GM12878 (cell line): ENCODE measurements at regions not wholly inside any gene's neighbourhood (a gene's known extent, or its start where the extent isn't known, plus 50 kb on each side); places are given as distances from the start of the nearest gene placed in this dataset.

Source experiments
- ATAC-seq: fragments of 200-7000 bp; cut with Tn5 transposase; 3 replicates; pipeline ENCODE4 v1.9.1; 2020; ENCODE audit warnings: mild to moderate bottlenecking, moderate library complexity
- BruUV-seq: library from RNA; stranded (reverse); fragments of 400-500 nt; replicated peaks from 2 replicates; lab custom pipeline; 2021; lab: Mats Ljungman, UMichigan
- CTCF ChIA-PET: fragments of 300-600 bp; sonication (Branson Sonifier 250); formaldehyde crosslinking; extraction: SDS; loops from one replicate; lab custom pipeline; 2021; ENCODE audit warnings: inconsistent platforms; lab: Yijun Ruan, JAX
- POLR2A ChIA-PET: fragments of 350-600 bp; formaldehyde crosslinking; extraction: SDS; loops from one replicate; lab custom pipeline; 2021; ENCODE audit warnings: inconsistent platforms; lab: Charles Lee
- RAD21 ChIA-PET: fragments of 300-600 bp; sonication (Branson Sonifier 250); formaldehyde crosslinking; loops from one replicate; lab custom pipeline; 2023; ENCODE audit warnings: antibody characterized with exemption; ENCODE audit not compliant: unreplicated experiment; lab: Charles Lee
- SMC1A ChIA-PET: fragments of 300-600 bp; sonication (Branson Sonifier 250); formaldehyde crosslinking; loops from one replicate; lab custom pipeline; 2023; ENCODE audit not compliant: unreplicated experiment, uncharacterized antibody; lab: Charles Lee
- DNase-seq: peaks from one replicate; pipeline ENCODE4 v3.0.0-alpha.2; 2011; ENCODE audit warnings: low read depth, low spot score
- FAIRE-seq: peaks from 3 replicates; lab custom pipeline; 2011; peaks lifted over from hg19 to GRCh38; lab: Jason Lieb, UNC
- H2AFZ ChIP-seq: 2 replicates; pipeline ENCODE4 v1.6.0; 2011; ENCODE audit warnings: low read depth, low read length, control low read depth; ENCODE audit not compliant: control insufficient read depth
- H3K27ac ChIP-seq: 2 replicates; pipeline ENCODE4 v1.5.1; 2011; ENCODE audit warnings: control low read depth; ENCODE audit not compliant: control insufficient read depth, insufficient read depth
- H3K27me3 ChIP-seq, 2 experiments: replicated peaks in 1 of 2; 2 replicates each; pipeline versions ENCODE4 v1.6.0 to v1.6.1; 2011; ENCODE audit warnings: low read length in 1 of 2; ENCODE audit not compliant: control insufficient read depth in 2 of 2, insufficient read depth in 2 of 2
- H3K36me3 ChIP-seq, 2 experiments: 2 replicates each; pipeline ENCODE4 v1.5.1; 2011; ENCODE audit warnings: low read length in 1 of 2; ENCODE audit not compliant: control insufficient read depth in 2 of 2, insufficient read depth in 2 of 2
- H3K4me1 ChIP-seq: 2 replicates; pipeline ENCODE4 v1.6.1; 2011; ENCODE audit warnings: mild to moderate bottlenecking, low read length, moderate library complexity, mixed read lengths; ENCODE audit not compliant: control insufficient read depth, insufficient read depth
- H3K4me2 ChIP-seq: 2 replicates; pipeline ENCODE4 v1.6.0; 2011; ENCODE audit warnings: control low read depth; ENCODE audit not compliant: control insufficient read depth, insufficient read depth
- H3K4me3 ChIP-seq: fragments of 200-600 bp; sonication (generic); 2 replicates; pipeline ENCODE4 v1.5.1; 2016
- H3K79me2 ChIP-seq: 2 replicates; pipeline ENCODE4 v1.6.0; 2011; ENCODE audit warnings: low read length; ENCODE audit not compliant: control insufficient read depth, insufficient read depth
- H3K9ac ChIP-seq: 2 replicates; pipeline ENCODE4 v1.8.0; 2011; ENCODE audit warnings: low read length, control low read depth, mixed read lengths; ENCODE audit not compliant: control insufficient read depth, insufficient read depth
- H3K9me3 ChIP-seq: replicated peaks from 3 replicates; pipeline ENCODE4 v1.5.1; 2011; ENCODE audit warnings: mild to moderate bottlenecking, low read length; ENCODE audit not compliant: control insufficient read depth, insufficient read depth
- H4K20me1 ChIP-seq: 2 replicates; pipeline ENCODE4 v1.6.0; 2011; ENCODE audit not compliant: control insufficient read depth, insufficient read depth
- BHLHE40 ChIP-seq, 2 experiments: fragments of 450-650 bp in 1 of 2; IDR thresholded peaks; 2 replicates each; pipeline ENCODE4 v1.6.1; 2011 to 2017; ENCODE audit warnings: low read depth in 2 of 2, borderline replicate concordance in 1 of 2, improper control_type of control experiment in 1 of 2, low read length in 1 of 2, mild to moderate bottlenecking in 1 of 2
- CEBPB ChIP-seq, 2 experiments: fragments of 150-350 bp in 1 of 2; IDR thresholded peaks; 2 replicates each; pipeline ENCODE4 v1.6.1; 2012 to 2014; ENCODE audit warnings: low read depth in 2 of 2, low read length in 2 of 2, borderline replicate concordance in 1 of 2, inconsistent platforms in 1 of 2
- GATAD2B ChIP-seq: fragments of 450-650 bp; conservative IDR thresholded peaks from 2 replicates; pipeline ENCODE4 v1.6.1; 2017; ENCODE audit warnings: low read depth, mild to moderate bottlenecking, moderate library complexity
- JUND ChIP-seq: IDR thresholded peaks from 2 replicates; pipeline ENCODE4 v1.6.1; 2012; ENCODE audit warnings: low read depth, mild to moderate bottlenecking, low read length, improper control_type of control experiment, moderate library complexity
- KAT2A ChIP-seq: conservative IDR thresholded peaks from 2 replicates; pipeline ENCODE4 v1.6.1; 2011; ENCODE audit warnings: low read depth, low read length; ENCODE audit not compliant: control insufficient read depth
- LARP7 ChIP-seq: fragments of 450-650 bp; IDR thresholded peaks from 2 replicates; pipeline ENCODE4 v1.6.1; 2017; ENCODE audit warnings: mild to moderate bottlenecking
- NFYB ChIP-seq: IDR thresholded peaks from 2 replicates; pipeline ENCODE4 v1.6.1; 2011; ENCODE audit warnings: low read depth, mild to moderate bottlenecking, low read length, improper control_type of control experiment, moderate library complexity; ENCODE audit not compliant: insufficient read depth
- PRDM15 ChIP-seq: fragments of 450-650 bp; formaldehyde crosslinking; IDR thresholded peaks from 2 replicates; pipeline ENCODE4 v1.4.0; 2020; ENCODE audit warnings: mild to moderate bottlenecking, moderate library complexity
- RAD51 ChIP-seq: fragments of 450-650 bp; IDR thresholded peaks from 2 replicates; pipeline ENCODE4 v1.6.1; 2016; ENCODE audit warnings: moderate library complexity, mild to moderate bottlenecking, inconsistent platforms
- RBBP5 ChIP-seq: fragments of 200-600 bp; sonication (generic); conservative IDR thresholded peaks from 2 replicates; pipeline ENCODE4 v1.6.1; 2016
- SREBF2 ChIP-seq: IDR thresholded peaks from 2 replicates; pipeline ENCODE4 v1.6.1; 2012; ENCODE audit warnings: mild to moderate bottlenecking, low read length
- ZNF217 ChIP-seq: fragments of 450-650 bp; IDR thresholded peaks from 2 replicates; pipeline ENCODE4 v1.6.1; 2017; ENCODE audit warnings: antibody characterized with exemption, mild to moderate bottlenecking
- WGBS: methylation state at CpG from one replicate; pipeline ENCODE4 v1.1.6; 2016; ENCODE audit warnings: low lambda C conversion rate; ENCODE audit not compliant: insufficient replicate concordance, insufficient coverage; ENCODE audit errors: missing lambda C conversion rate; 5-methylcytosine and 5-hydroxymethylcytosine counted together
- in situ Hi-C: fragments of 300-500 bp; cut with MboI; formaldehyde crosslinking; loops from 9 replicates; pipeline ENCODE4 v1.14.3; 2018; ENCODE audit warnings: mixed read lengths
- intact Hi-C: fragments of 100-400 bp; cut with micrococcal nuclease; formaldehyde crosslinking; loops from one replicate; pipeline ENCODE4 v1.14.2; 2022; ENCODE audit not compliant: unreplicated experiment

DNA sequence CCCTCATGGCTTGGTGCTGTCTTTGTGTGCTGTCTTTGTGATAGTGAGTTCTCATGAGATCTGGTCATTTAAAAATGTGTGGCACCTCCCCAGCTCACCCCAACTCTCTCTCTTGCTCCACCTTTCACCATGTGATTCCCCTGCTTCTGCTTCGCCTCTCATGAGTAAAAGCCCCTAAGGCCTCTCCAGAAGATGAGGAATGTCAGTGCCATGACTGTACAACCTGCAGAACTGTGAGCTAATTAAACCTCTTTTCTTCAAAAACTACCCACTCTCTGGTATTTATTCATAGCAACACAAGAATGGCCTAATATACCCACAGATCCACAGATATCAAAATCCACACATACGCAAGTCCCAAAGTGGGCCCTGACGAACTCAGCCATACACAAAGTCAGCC lies 88.9 kb upstream of the PPP2R5A start:
- no peak overlapping the region for H3K27ac ChIP-seq
- H3K9me3 ChIP-seq, result no peaks in the 10 kb centered on the region; the same call in 2 of the 3 replicates
- no peaks in the 10 kb centered on the region for H3K79me2 ChIP-seq
- no peak overlapping the region for H3K4me3 ChIP-seq
- no peaks in the 10 kb centered on the region for H4K20me1 ChIP-seq
- CTCF ChIA-PET, result no interaction called here
- no peak for FAIRE-seq
- intact Hi-C loops (no loop called here), in situ Hi-C loops (no loop called here)
- H3K36me3 ChIP-seq, result no peaks in the 10 kb centered on the region
- no peak overlapping the region for H3K9ac ChIP-seq
- no peaks in the 10 kb centered on the region for H3K27me3 ChIP-seq
- H3K4me1 ChIP-seq, result no peaks in the 10 kb centered on the region
- no TSS peak for BruUV-seq
- H3K4me2 ChIP-seq, result no peak overlapping the region
- no peak for ATAC-seq
- H2AFZ ChIP-seq, result no peak overlapping the region
- WGBS, result 54% methylated on average over 3 of the region's 3 CpGs
- SMC1A ChIA-PET, result interaction anchor here (1.0 kb wide), 1 partner anchor 45 kb away, joined by 3 read pairs; no protein-coding TSS in a partner anchor
- POLR2A ChIA-PET, result no interaction called here
- no peak for DNase-seq
- RAD21 ChIA-PET, result no interaction called here
- TF ChIP-seq ZNF217, result no peak

- CTCF ChIA-PET, result no interaction called here
- FAIRE-seq, result no peak
Measured at GRCh38 chr1:212201461-212201860, 83.7 kb upstream of the PPP2R5A start.

More at GRCh38 chr1:212201461-212201860, 83.7 kb upstream of the PPP2R5A start:
- no peak for TF ChIP-seq RAD51
- TF ChIP-seq KAT2A, result no peak
- TF ChIP-seq ZNF217, result no peak
- no peak for TF ChIP-seq GATAD2B
- no peak for TF ChIP-seq SREBF2
- TF ChIP-seq NFYB, result no peak
- TF ChIP-seq CEBPB (IDR thresholded peaks at IDR 0.05; ENCODE audit: borderline replicate concordance in 1 of 2, low read depth in 2 of 2, low read length in 2 of 2), result no peak
- no peak for TF ChIP-seq JUND
- TF ChIP-seq PRDM15, result no peak
- no peak for TF ChIP-seq LARP7
- no peak for TF ChIP-seq BHLHE40 (IDR thresholded peaks at IDR 0.05; ENCODE audit: borderline replicate concordance in 1 of 2, low read depth in 2 of 2, low read length in 1 of 2)
- TF ChIP-seq RBBP5, result no peak
- Histone ChIP-seq H3K9ac (no peak overlapping the region), H3K4me1 (no peaks in the 10 kb centered on the region), H2AFZ (no peak overlapping the region), H3K9me3 (no peaks in the 10 kb centered on the region), H3K4me2 (no peak overlapping the region), H3K4me3 (no peak overlapping the region), H3K36me3 (no peaks in the 10 kb centered on the region), H3K79me2 (no peaks in the 10 kb centered on the region), H3K27ac (no peak overlapping the region), H4K20me1 (no peaks in the 10 kb centered on the region), H3K27me3 (no peaks in the 10 kb centered on the region)
- ChIA-PET RAD21 (interaction anchor here (0.7 kb wide), 1 partner anchor 1116 kb away, joined by 3 read pairs; no protein-coding TSS in a partner anchor), SMC1A (no interaction called here), POLR2A (interaction anchor here (0.6 kb wide), 1 partner anchor 1104 kb away, joined by 3 read pairs; no protein-coding TSS in a partner anchor)
- ATAC-seq, result no peak
- in situ Hi-C loops, result no loop called here
- no TSS peak for BruUV-seq
- intact Hi-C loops, result no loop called here
- WGBS, result 56% methylated on average over 3 of the region's 3 CpGs
- no peak for DNase-seq
